Uterus (tissue), 3 donors: ENCODE measurements at regions not wholly inside any gene's neighbourhood (a gene's known extent, or its start where the extent isn't known, plus 50 kb on each side); places are given as distances from the start of the nearest gene placed in this dataset.

Experiments used
- DNase-seq, 2 donors: peaks; one replicate each; pipeline ENCODE4 v3.0.0-alpha.2; 2019 to 2020
- H3K27ac ChIP-seq, 2 donors: fragments of 200-600 bp; sonication (generic); 1 replicate in 1 of 2; 2 replicates in 1 of 2; pipeline ENCODE4 v1.5.1; 2016 to 2018
- H3K27me3 ChIP-seq, 2 donors: fragments of 200-600 bp; sonication (generic); one replicate each; pipeline ENCODE4 v1.5.1; 2018 to 2019; ENCODE audit warnings: control low read depth in 1 of 2
- H3K36me3 ChIP-seq, 2 donors: fragments of 200-600 bp; sonication (generic); one replicate each; pipeline ENCODE4 v1.5.1; 2019; ENCODE audit warnings: control low read depth in 1 of 2
- H3K4me1 ChIP-seq, 2 donors: fragments of 200-600 bp; sonication (generic); one replicate each; pipeline ENCODE4 v1.5.1; 2018 to 2019; ENCODE audit warnings: control low read depth in 1 of 2
- H3K4me3 ChIP-seq, 2 donors: fragments of 200-600 bp; sonication (generic); 1 replicate in 1 of 2; 2 replicates in 1 of 2; pipeline ENCODE4 v1.5.1; 2018 to 2019; ENCODE audit warnings: mild to moderate bottlenecking in 1 of 2
- H3K9me3 ChIP-seq, 2 donors: fragments of 200-600 bp; sonication (generic); one replicate each; pipeline ENCODE4 v1.5.1; 2019; ENCODE audit warnings: control low read depth in 1 of 2
- POLR2A ChIP-seq, 2 donors: fragments of 450-650 bp; IDR thresholded peaks; one replicate each; pipeline ENCODE4 v1.6.1; 2016; ENCODE audit warnings: antibody characterized with exemption in 2 of 2, mild to moderate bottlenecking in 1 of 2, moderate library complexity in 1 of 2
- intact Hi-C: fragments of 100-400 bp; cut with DNase I; formaldehyde crosslinking; loops from one replicate; pipeline ENCODE4 v1.15.1; 2023; ENCODE audit warnings: low total_unique reads
- TF ChIP-seq, protein P1 (sequence below), 4 experiments: fragments of 200-600 bp in 2 of 4; fragments of 450-650 bp in 2 of 4; sonication (generic) in 2 of 4; IDR thresholded peaks; one replicate each; pipeline ENCODE4 v1.5.1; 2016 to 2019; ENCODE audit warnings: antibody characterized with exemption in 4 of 4, mild to moderate bottlenecking in 2 of 4, moderate library complexity in 1 of 4
- donor health status: DM: yes; HTN: yes; CAD: no.

DNA sequence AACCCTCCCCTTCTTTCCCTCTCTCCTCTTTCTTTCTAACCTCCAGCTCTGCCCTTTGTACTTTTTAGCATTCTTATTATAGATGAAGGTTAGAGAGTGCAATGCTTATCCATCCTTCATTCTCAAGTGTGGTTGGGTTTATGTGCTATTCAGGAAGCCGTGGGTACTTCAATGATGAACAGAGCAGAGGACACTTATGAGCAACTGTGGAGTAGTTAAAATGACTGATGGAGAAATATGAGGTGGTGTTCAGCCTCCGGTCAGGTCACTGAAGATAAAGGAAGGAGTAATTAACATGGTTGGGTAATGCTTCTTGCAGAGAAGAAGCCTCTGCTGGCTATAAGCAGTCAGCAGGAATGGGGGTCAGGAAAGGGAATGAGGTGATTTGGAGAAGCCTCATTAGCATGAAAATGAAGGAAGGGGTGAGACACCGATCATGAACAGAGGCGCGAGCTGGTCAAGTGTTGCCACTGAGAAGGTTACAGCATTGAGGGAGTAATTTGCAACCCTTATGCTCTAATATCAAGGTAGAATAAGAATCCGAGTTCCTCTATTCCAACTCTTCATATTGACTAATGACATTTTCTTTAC, 174.7 kb downstream of the LPIN1 start:
- Histone ChIP-seq H3K4me3 (no peak overlapping the region), H3K27me3 (no peaks in the 10 kb centered on the region), H3K4me1 (no peaks in the 10 kb centered on the region), H3K27ac (no peak overlapping the region), H3K36me3 (no peaks in the 10 kb centered on the region), H3K9me3 (no peaks in the 10 kb centered on the region)
- intact Hi-C loops, result no loop called here
- TF ChIP-seq, protein P1, sequence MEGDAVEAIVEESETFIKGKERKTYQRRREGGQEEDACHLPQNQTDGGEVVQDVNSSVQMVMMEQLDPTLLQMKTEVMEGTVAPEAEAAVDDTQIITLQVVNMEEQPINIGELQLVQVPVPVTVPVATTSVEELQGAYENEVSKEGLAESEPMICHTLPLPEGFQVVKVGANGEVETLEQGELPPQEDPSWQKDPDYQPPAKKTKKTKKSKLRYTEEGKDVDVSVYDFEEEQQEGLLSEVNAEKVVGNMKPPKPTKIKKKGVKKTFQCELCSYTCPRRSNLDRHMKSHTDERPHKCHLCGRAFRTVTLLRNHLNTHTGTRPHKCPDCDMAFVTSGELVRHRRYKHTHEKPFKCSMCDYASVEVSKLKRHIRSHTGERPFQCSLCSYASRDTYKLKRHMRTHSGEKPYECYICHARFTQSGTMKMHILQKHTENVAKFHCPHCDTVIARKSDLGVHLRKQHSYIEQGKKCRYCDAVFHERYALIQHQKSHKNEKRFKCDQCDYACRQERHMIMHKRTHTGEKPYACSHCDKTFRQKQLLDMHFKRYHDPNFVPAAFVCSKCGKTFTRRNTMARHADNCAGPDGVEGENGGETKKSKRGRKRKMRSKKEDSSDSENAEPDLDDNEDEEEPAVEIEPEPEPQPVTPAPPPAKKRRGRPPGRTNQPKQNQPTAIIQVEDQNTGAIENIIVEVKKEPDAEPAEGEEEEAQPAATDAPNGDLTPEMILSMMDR (IDR thresholded peaks at IDR 0.05), result no peak
- TF ChIP-seq POLR2A (IDR thresholded peaks at IDR 0.05), result no peak
- no peak for DNase-seq

DNA sequence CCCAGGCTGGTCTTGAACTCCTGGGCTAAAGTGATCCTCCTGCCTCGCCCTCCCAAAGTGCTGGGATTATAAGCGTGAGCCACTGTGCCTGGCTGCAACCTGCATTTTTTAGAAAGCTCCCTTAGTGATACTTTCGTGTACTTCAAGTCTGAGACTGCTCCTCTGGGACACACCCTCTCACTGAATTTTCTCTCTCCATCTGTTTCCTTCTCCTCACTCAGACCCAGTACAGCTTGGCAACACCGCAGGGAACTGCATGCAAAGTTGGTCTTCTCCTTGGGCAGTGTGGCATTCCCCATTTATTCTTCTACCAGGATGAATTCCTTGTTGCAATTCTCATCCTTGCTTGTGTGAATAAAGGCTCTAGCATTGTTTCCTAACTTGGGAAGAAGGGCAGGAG, 175.9 kb downstream of the LPIN1 start:
- TF ChIP-seq, protein P1 (IDR thresholded peaks at IDR 0.05), result no peak
- no peak for TF ChIP-seq POLR2A (IDR thresholded peaks at IDR 0.05)
- H3K4me3 ChIP-seq, result no peak overlapping the region
- H3K27me3 ChIP-seq, result no peaks in the 10 kb centered on the region
- intact Hi-C loops, result no loop called here
- H3K36me3 ChIP-seq, result no peaks in the 10 kb centered on the region
- H3K27ac ChIP-seq, result no peak overlapping the region
- no peak for DNase-seq
- H3K9me3 ChIP-seq, result no peaks in the 10 kb centered on the region
- H3K4me1 ChIP-seq, result no peaks in the 10 kb centered on the region

DNA sequence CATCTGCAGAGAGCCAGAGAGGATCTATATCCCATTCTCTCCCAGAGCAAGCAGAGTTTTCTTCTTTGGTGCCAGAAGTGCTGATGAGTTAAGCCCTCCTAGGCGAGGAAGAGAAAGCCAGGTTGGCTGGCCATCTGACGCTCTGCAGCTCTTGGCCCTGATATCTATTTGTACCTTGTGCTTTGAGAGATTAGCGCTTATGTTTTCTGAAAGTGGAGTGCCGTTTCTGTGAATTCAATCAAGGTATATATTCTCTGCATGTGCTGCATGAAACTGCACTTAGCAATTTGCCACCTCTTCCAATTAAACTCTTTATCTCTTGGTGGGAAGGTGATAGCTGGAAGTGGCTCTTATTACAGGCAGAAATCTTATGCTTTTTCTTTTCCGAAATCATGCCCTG, 177.5 kb downstream of the LPIN1 start:
- Histone ChIP-seq H3K4me1 (no peaks in the 10 kb centered on the region), H3K4me3 (no peak overlapping the region), H3K27ac (no peak overlapping the region), H3K27me3 (no peaks in the 10 kb centered on the region), H3K9me3 (no peaks in the 10 kb centered on the region), H3K36me3 (no peaks in the 10 kb centered on the region)
- TF ChIP-seq, protein P1 (IDR thresholded peaks at IDR 0.05), result no peak
- no peak for TF ChIP-seq POLR2A (IDR thresholded peaks at IDR 0.05)
- no peak for DNase-seq
- intact Hi-C loops, result no loop called here

DNA sequence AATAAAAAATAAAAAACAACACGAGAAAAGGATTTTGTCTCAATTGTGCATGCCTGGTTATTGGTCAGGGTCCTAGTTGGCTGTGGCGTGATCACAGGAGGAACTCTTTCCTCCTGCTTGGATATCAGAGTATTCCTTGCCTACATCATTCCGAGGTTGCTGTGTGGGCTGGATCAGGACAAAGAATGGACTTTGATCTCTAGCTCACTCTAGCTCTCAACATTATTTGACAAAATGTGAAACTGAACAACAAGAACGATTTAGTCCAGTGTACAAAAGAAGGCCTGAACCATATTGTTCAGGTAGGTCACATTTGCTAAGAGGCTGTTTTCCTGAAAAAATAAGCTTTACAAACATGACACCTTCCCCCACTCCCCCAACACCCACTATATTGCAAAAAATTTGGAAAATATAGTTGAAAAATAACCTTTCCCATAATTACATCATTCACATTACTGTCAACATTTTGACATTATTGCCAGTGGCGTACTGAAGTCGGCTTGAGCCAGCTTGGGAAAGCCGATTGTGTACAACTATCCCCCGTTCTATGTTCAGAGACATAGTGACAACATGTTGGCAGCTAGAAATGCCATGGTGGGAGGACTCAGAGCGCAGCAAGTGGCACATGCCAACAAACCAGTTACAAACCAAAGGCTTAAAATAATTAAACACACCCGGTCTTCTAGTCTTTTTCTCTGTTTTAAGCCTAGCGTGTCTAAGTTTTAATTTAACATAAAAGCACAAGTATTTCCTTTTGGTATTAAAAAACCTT, 179.0 kb downstream of the LPIN1 start:
- Histone ChIP-seq H3K9me3 (no peaks in the 10 kb centered on the region), H3K4me3 (no peak overlapping the region), H3K4me1 (no peaks in the 10 kb centered on the region), H3K36me3 (no peaks in the 10 kb centered on the region), H3K27ac (no peak overlapping the region), H3K27me3 (no peaks in the 10 kb centered on the region)
- intact Hi-C loops, result no loop called here
- no peak for DNase-seq
- no peak for TF ChIP-seq POLR2A (IDR thresholded peaks at IDR 0.05)
- TF ChIP-seq, protein P1 (IDR thresholded peaks at IDR 0.05), result no peak

DNA sequence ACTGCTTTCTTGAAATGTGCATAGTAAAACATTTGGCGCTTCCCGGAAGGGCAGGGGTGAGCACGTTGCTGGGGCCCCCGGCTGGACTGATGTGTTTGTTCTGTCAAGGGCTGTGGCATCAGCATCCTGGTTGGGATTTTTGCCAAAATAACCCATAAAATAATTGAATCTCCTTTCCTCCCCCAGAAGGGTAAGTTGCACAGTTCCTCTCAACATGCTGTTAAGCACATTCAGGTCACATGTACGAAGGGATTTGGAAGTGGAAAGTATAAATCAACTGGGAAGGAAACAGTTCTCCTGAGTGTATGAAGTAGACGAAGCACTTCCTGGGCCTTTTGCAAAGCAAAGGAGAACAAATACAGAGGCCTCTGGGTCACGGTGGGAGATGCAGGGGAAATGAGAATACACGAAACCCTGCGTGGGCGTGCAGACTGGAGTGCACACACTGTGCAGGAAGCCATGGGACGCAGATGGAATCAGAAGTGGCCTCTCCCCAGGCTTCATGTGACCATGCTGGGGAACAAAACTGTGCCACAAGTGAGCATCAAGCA, 183.9 kb downstream of the LPIN1 start:
- peak in 1 of 2 donors; percentile 32 for DNase-seq
- Histone ChIP-seq H3K27me3 (no peaks in the 10 kb centered on the region), H3K27ac (peak overlapping the region; percentile 6), H3K9me3 (no peaks in the 10 kb centered on the region), H3K4me3 (no peak overlapping the region), H3K36me3 (no peaks in the 10 kb centered on the region), H3K4me1 (no peaks in the 10 kb centered on the region)
- intact Hi-C loops, result no loop called here
- TF ChIP-seq, protein P1 (IDR thresholded peaks at IDR 0.05), result no peak
- no peak for TF ChIP-seq POLR2A (IDR thresholded peaks at IDR 0.05)
